ENCODE measurements at regions not wholly inside any gene's neighbourhood (a gene's known extent, or its start where the extent isn't known, plus 50 kb on each side); places are given as distances from the start of the nearest gene placed in this dataset.

GRCh38 chr4:177986236-177986635, 544.0 kb upstream of the AGA start:
- peaks cover 0 to 5% (median 0%) of the 10 kb centered on the region in 7 donors for H3K9me3 Mint-ChIP-seq
- intact Hi-C loops (cut with micrococcal nuclease): no loop called here
- H3K4me1 ChIP-seq (ENCODE audit: control insufficient read depth in 1 of 2, insufficient read depth in 2 of 2, low read length in 2 of 2): no peaks in the 10 kb centered on the region
- H3K36me3 Mint-ChIP-seq: no peaks in the 10 kb centered on the region
- H3K27me3 ChIP-seq (ENCODE audit: control insufficient read depth in 2 of 2, insufficient read depth in 2 of 2, low read length in 2 of 2): no peaks in the 10 kb centered on the region
- H3K79me2 ChIP-seq (ENCODE audit: insufficient read depth, low read length): no peaks in the 10 kb centered on the region
- no peaks in the 10 kb centered on the region for H4K20me1 ChIP-seq (ENCODE audit: insufficient read depth, low read length)
- no peak overlapping the region for H2AFZ ChIP-seq (ENCODE audit: insufficient read depth, low read depth, low read length, poor library complexity, severe bottlenecking)
- H3K4me1 Mint-ChIP-seq: no peaks in the 10 kb centered on the region
- H3K27ac ChIP-seq (ENCODE audit: low read depth in 1 of 2, low read length in 2 of 2): no peak overlapping the region
- WGBS (ENCODE audit: insufficient coverage): 88% methylated on average over 1 of the region's 1 CpG
- no peak overlapping the region for H3K4me3 Mint-ChIP-seq
- H3K9ac ChIP-seq (ENCODE audit: insufficient read depth, low read length, poor library complexity, severe bottlenecking): no peak overlapping the region
- H3K4me3 ChIP-seq (replicated peaks in 1 of 3; ENCODE audit: low read depth in 2 of 3, low read length in 3 of 3): no peak overlapping the region
- TF ChIP-seq CTCF (IDR thresholded peaks at IDR 0.05): no peak
- no peak for DNase-seq
- H3K36me3 ChIP-seq (replicated peaks in 1 of 2; ENCODE audit: control insufficient read depth in 1 of 2, insufficient read depth in 2 of 2, low read length in 2 of 2): no peaks in the 10 kb centered on the region
- no peak overlapping the region for H3K4me2 ChIP-seq (replicated peaks; ENCODE audit: extremely low read depth, low read length, poor library complexity, severe bottlenecking)
- no peaks in the 10 kb centered on the region for H3K9me3 ChIP-seq (replicated peaks in 1 of 2; ENCODE audit: control insufficient read depth in 1 of 2, insufficient read depth in 1 of 2, low read length in 2 of 2)
- no peak overlapping the region for H3K27ac Mint-ChIP-seq
- H3K27me3 Mint-ChIP-seq (ENCODE audit: low read depth in 3 of 3): no peaks in the 10 kb centered on the region

- H3K27me3 Mint-ChIP-seq (ENCODE audit: low read depth in 3 of 3): no peaks in the 10 kb centered on the region
- Histone ChIP-seq H3K27ac (ENCODE audit: low read depth in 1 of 2, low read length in 2 of 2) (no peak overlapping the region), H3K36me3 (replicated peaks in 1 of 2; ENCODE audit: control insufficient read depth in 1 of 2, insufficient read depth in 2 of 2, low read length in 2 of 2) (no peaks in the 10 kb centered on the region), H3K9me3 (replicated peaks in 1 of 2; ENCODE audit: control insufficient read depth in 1 of 2, insufficient read depth in 1 of 2, low read length in 2 of 2) (no peaks in the 10 kb centered on the region), H2AFZ (ENCODE audit: insufficient read depth, low read depth, low read length, poor library complexity, severe bottlenecking) (no peak overlapping the region), H3K27me3 (ENCODE audit: control insufficient read depth in 2 of 2, insufficient read depth in 2 of 2, low read length in 2 of 2) (no peaks in the 10 kb centered on the region), H3K4me3 (replicated peaks in 1 of 3; ENCODE audit: low read depth in 2 of 3, low read length in 3 of 3) (no peak overlapping the region), H3K9ac (ENCODE audit: insufficient read depth, low read length, poor library complexity, severe bottlenecking) (no peak overlapping the region), H3K4me1 (ENCODE audit: control insufficient read depth in 1 of 2, insufficient read depth in 2 of 2, low read length in 2 of 2) (no peaks in the 10 kb centered on the region), H4K20me1 (ENCODE audit: insufficient read depth, low read length) (no peaks in the 10 kb centered on the region), H3K4me2 (replicated peaks; ENCODE audit: extremely low read depth, low read length, poor library complexity, severe bottlenecking) (no peak overlapping the region), H3K79me2 (ENCODE audit: insufficient read depth, low read length) (no peaks in the 10 kb centered on the region)
- intact Hi-C loops (cut with micrococcal nuclease): no loop called here
- H3K9me3 Mint-ChIP-seq: peaks cover 0 to 2% (median 0%) of the 10 kb centered on the region in 7 donors
- DNase-seq: no peak
- H3K4me3 Mint-ChIP-seq: no peak overlapping the region
- WGBS (ENCODE audit: insufficient coverage): no CpG with 5 or more reads among the region's 1 CpG
- no peaks in the 10 kb centered on the region for H3K36me3 Mint-ChIP-seq
- no peak overlapping the region for H3K27ac Mint-ChIP-seq
- H3K4me1 Mint-ChIP-seq: no peaks in the 10 kb centered on the region
- TF ChIP-seq CTCF (IDR thresholded peaks at IDR 0.05): no peak
Measured at GRCh38 chr4:177987896-177988295, 545.7 kb upstream of the AGA start.

Data from CD14-positive monocyte (primary cell).